HepG2 (cell line): ENCODE measurements at regions not wholly inside any gene's neighbourhood (a gene's known extent, or its start where the extent isn't known, plus 50 kb on each side); places are given as distances from the start of the nearest gene placed in this dataset.

Source experiments
- ATAC-seq: fragments of 200-7000 bp; cut with Tn5 transposase; 3 replicates; pipeline ENCODE4 v1.9.1; 2020; ENCODE audit warnings: mild to moderate bottlenecking, moderate library complexity
- BruUV-seq: library from RNA; stranded (reverse); fragments of 400-500 nt; replicated peaks from 2 replicates; lab custom pipeline; 2021; lab: Mats Ljungman, UMichigan
- CTCF ChIA-PET: fragments of 300-600 bp; formaldehyde crosslinking; extraction: SDS; loops from one replicate; lab custom pipeline; 2021; ENCODE audit warnings: low total read pairs, inconsistent platforms, low intra/inter-chr PET ratio; lab: Yijun Ruan, JAX
- POLR2A ChIA-PET: fragments of 350-600 bp; sonication (Branson Sonifier 250); formaldehyde crosslinking; loops from one replicate; lab custom pipeline; 2020; ENCODE audit warnings: antibody characterized with exemption, inconsistent platforms; lab: Yijun Ruan, JAX
- DNase-seq: peaks from one replicate; pipeline ENCODE4 v3.0.0-alpha.2; 2015; ENCODE audit warnings: low spot score
- FAIRE-seq: peaks from 3 replicates; lab custom pipeline; 2011; peaks lifted over from hg19 to GRCh38; lab: Jason Lieb, UNC
- H2AFZ ChIP-seq: one replicate; pipeline ENCODE4 v1.6.1; 2011; ENCODE audit warnings: low read length, inconsistent platforms
- H3K27ac ChIP-seq: fragments of 300-600 bp; 3 replicates; pipeline ENCODE4 v1.8.0; 2011; ENCODE audit warnings: mixed run types, mild to moderate bottlenecking, mixed read lengths, low read length, inconsistent platforms; ENCODE audit not compliant: insufficient read depth; ENCODE audit errors: extremely low read length
- H3K27me3 ChIP-seq, 2 experiments: fragments of 200-600 bp in 1 of 2; 2 replicates in 1 of 2; 3 replicates in 1 of 2; pipeline versions ENCODE4 v1.6.0 to v1.8.0; 2011; ENCODE audit warnings: low read length in 2 of 2, mild to moderate bottlenecking in 2 of 2, moderate library complexity in 2 of 2, inconsistent platforms in 1 of 2; ENCODE audit not compliant: insufficient read depth in 2 of 2, control insufficient read depth in 1 of 2
- H3K36me3 ChIP-seq, 2 experiments: fragments of 200-600 bp in 1 of 2; replicated peaks in 1 of 2; 2 replicates in 1 of 2; 3 replicates in 1 of 2; pipeline versions ENCODE4 v1.5.1 to v1.8.0; 2011; ENCODE audit warnings: low read length in 2 of 2, inconsistent platforms in 1 of 2; ENCODE audit not compliant: insufficient read depth in 2 of 2, control insufficient read depth in 1 of 2
- H3K4me1 ChIP-seq: 2 replicates; pipeline ENCODE4 v1.5.1; 2012; ENCODE audit warnings: low read length, inconsistent platforms; ENCODE audit not compliant: insufficient read depth
- H3K4me2 ChIP-seq: 2 replicates; pipeline ENCODE4 v1.6.0; 2011; ENCODE audit warnings: low read depth, low read length, inconsistent platforms
- H3K4me3 ChIP-seq, 3 experiments: fragments of 200-600 bp in 1 of 3; sonication (generic), shearing (Covaris generic) in 1 of 3; replicated peaks in 1 of 3; 2 replicates each; pipeline ENCODE4 v1.5.1; 2011 to 2016; ENCODE audit warnings: low read length in 3 of 3, inconsistent platforms in 2 of 3, low read depth in 2 of 3, mild to moderate bottlenecking in 2 of 3, control low read depth in 1 of 3, mixed read lengths in 1 of 3; ENCODE audit not compliant: insufficient read depth in 1 of 3
- H3K79me2 ChIP-seq: one replicate; pipeline ENCODE4 v1.6.1; 2011; ENCODE audit warnings: low read length, inconsistent platforms; ENCODE audit not compliant: insufficient read depth
- H3K9ac ChIP-seq: 2 replicates; pipeline ENCODE4 v1.6.0; 2011; ENCODE audit warnings: mild to moderate bottlenecking, low read depth, low read length, inconsistent platforms; ENCODE audit not compliant: insufficient read depth
- H3K9me3 ChIP-seq: 2 replicates; pipeline ENCODE4 v1.5.1; 2012; ENCODE audit warnings: mild to moderate bottlenecking, low read length
- H4K20me1 ChIP-seq: 2 replicates; pipeline ENCODE4 v1.6.0; 2011; ENCODE audit warnings: inconsistent platforms, mild to moderate bottlenecking, low read length, moderate library complexity; ENCODE audit not compliant: insufficient read depth
- ATAD3A ChIP-seq: sonication (generic); formaldehyde crosslinking; IDR thresholded peaks from 2 replicates; pipeline ENCODE4 v1.4.0; 2020; ENCODE audit warnings: missing genetic modification reagents
- CBX5 ChIP-seq: sonication (generic); formaldehyde crosslinking; IDR thresholded peaks from 2 replicates; pipeline ENCODE4 v1.4.0; 2020; ENCODE audit warnings: missing genetic modification reagents, borderline replicate concordance
- CEBPB ChIP-seq: IDR thresholded peaks from 2 replicates; pipeline ENCODE4 v1.6.1; 2011; ENCODE audit warnings: low read depth, low read length, improper control_type of control experiment, borderline replicate concordance
- FOXA1 ChIP-seq, 2 experiments: fragments of 450-650 bp in 1 of 2; sonication (generic) in 1 of 2; formaldehyde crosslinking in 1 of 2; IDR thresholded peaks; 2 replicates each; pipeline versions ENCODE4 v1.4.0 to v1.6.1; 2016 to 2020; ENCODE audit warnings: missing genetic modification reagents in 1 of 2
- ONECUT2 ChIP-seq: sonication (generic); formaldehyde crosslinking; IDR thresholded peaks from 2 replicates; pipeline ENCODE4 v1.4.0; 2020; ENCODE audit warnings: missing genetic modification reagents
- RARG ChIP-seq: sonication (generic); formaldehyde crosslinking; IDR thresholded peaks from 2 replicates; pipeline ENCODE4 v1.4.0; 2020; ENCODE audit warnings: low read depth, mild to moderate bottlenecking, missing genetic modification reagents
- TRIM22 ChIP-seq: fragments of 450-650 bp; IDR thresholded peaks from 2 replicates; pipeline ENCODE4 v1.6.1; 2017
- ZBTB44 ChIP-seq: sonication (generic); formaldehyde crosslinking; IDR thresholded peaks from 2 replicates; pipeline ENCODE4 v1.4.0; 2020; ENCODE audit warnings: missing genetic modification reagents
- ZNF143 ChIP-seq: sonication (generic); formaldehyde crosslinking; IDR thresholded peaks from 2 replicates; pipeline ENCODE4 v1.4.0; 2020; ENCODE audit warnings: missing genetic modification reagents
- ZNF224 ChIP-seq: sonication (generic); formaldehyde crosslinking; IDR thresholded peaks from 2 replicates; pipeline ENCODE4 v1.5.0; 2020; ENCODE audit warnings: mild to moderate bottlenecking, missing genetic modification reagents
- ZNF484 ChIP-seq: sonication (generic); formaldehyde crosslinking; IDR thresholded peaks from 2 replicates; pipeline ENCODE4 v1.5.1; 2020; ENCODE audit warnings: mild to moderate bottlenecking, low read depth, missing genetic modification reagents, borderline replicate concordance
- ZNF572 ChIP-seq: sonication (generic); formaldehyde crosslinking; IDR thresholded peaks from 2 replicates; pipeline ENCODE4 v1.5.1; 2020; ENCODE audit warnings: mild to moderate bottlenecking, missing genetic modification reagents
- whole genome bisulfite sequencing: methylation state at CpG from one replicate; pipeline ENCODE4 v1.1.6; 2017; ENCODE audit warnings: low lambda C conversion rate; 5-methylcytosine and 5-hydroxymethylcytosine counted together
- in situ Hi-C: cut with HindIII; loops from 2 replicates; pipeline ENCODE4 v1.10.0; 2017; ENCODE audit warnings: low pct_unique_long_range_greater_than_20kb; ENCODE audit not compliant: extremely low pct_ligation_motif_present
- intact Hi-C: fragments of 100-400 bp; cut with micrococcal nuclease; formaldehyde crosslinking; loops from one replicate; pipeline ENCODE4 v1.10.0; 2022; ENCODE audit not compliant: unreplicated experiment
- TF ChIP-seq, protein P1 (sequence below): sonication (generic); formaldehyde crosslinking; IDR thresholded peaks from 2 replicates; pipeline ENCODE4 v1.4.0; 2020; ENCODE audit warnings: missing genetic modification reagents
- TF ChIP-seq, protein P2 (sequence below): sonication (generic); formaldehyde crosslinking; IDR thresholded peaks from 2 replicates; pipeline ENCODE4 v1.5.0; 2020; ENCODE audit warnings: missing genetic modification reagents
- TF ChIP-seq, protein P3 (sequence below): sonication (generic); formaldehyde crosslinking; IDR thresholded peaks from 2 replicates; pipeline ENCODE4 v1.4.0; 2020; ENCODE audit warnings: missing genetic modification reagents
- TF ChIP-seq, protein P4 (sequence below), 2 experiments: fragments of 450-650 bp in 1 of 2; sonication (generic) in 1 of 2; formaldehyde crosslinking; IDR thresholded peaks; 2 replicates each; pipeline versions ENCODE4 v1.5.0 to v1.8.0; 2020 to 2022; ENCODE audit warnings: mild to moderate bottlenecking in 1 of 2, missing genetic modification reagents in 1 of 2

DNA sequence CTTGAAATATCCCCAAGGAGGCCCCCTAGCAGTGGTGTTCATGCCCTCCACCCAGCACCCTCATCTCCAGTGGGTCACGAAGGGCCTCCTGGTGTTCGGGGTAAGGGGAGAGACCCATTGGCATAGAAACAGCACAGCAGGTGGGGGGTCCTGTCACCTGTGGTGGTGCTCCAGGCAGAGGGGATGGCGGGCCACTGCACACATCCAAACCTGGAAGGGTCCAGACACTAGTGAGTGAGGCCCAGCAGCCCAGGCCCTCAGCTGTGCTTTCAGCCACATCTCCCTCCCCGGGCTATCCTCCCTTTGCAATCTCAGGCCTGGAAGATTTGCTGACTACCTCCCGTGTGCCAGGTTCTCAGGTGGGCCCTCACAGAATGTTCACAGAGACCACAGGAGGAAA is 59.4 kb upstream of the LYVE1 start (continued):
- TF ChIP-seq, protein P1, sequence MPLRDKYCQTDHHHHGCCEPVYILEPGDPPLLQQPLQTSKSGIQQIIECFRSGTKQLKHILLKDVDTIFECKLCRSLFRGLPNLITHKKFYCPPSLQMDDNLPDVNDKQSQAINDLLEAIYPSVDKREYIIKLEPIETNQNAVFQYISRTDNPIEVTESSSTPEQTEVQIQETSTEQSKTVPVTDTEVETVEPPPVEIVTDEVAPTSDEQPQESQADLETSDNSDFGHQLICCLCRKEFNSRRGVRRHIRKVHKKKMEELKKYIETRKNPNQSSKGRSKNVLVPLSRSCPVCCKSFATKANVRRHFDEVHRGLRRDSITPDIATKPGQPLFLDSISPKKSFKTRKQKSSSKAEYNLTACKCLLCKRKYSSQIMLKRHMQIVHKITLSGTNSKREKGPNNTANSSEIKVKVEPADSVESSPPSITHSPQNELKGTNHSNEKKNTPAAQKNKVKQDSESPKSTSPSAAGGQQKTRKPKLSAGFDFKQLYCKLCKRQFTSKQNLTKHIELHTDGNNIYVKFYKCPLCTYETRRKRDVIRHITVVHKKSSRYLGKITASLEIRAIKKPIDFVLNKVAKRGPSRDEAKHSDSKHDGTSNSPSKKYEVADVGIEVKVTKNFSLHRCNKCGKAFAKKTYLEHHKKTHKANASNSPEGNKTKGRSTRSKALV (CRISPR knock-in tag) = no peak

DNA sequence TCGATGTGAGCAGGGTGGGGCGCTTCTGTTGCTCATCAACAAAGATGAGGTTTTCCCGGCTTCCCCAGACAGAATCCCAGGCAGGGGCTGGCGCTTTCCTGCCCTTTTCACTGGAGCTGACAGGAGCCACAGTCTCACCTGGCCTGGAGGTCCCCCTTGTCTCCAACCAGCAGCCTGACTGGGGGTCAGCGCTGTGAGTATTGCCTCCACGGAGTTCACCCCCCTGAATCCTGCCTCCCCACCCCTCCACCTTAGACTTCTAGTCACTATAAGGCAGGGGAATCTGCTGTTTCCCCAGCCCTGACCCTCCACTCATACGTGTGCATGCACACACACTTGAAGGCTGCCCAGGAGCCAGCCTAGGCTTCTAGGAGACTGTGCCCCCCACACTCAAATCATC is 58.8 kb upstream of the LYVE1 start:
- H3K9ac ChIP-seq = no peak overlapping the region
- no peaks in the 10 kb centered on the region for H3K4me1 ChIP-seq
- H3K27me3 ChIP-seq = peaks cover 11 to 34% of the 10 kb centered on the region in 2 experiments

More for the DNA sequence above, 58.8 kb upstream of the LYVE1 start:
- no peak overlapping the region for H3K27ac ChIP-seq
- no peak for DNase-seq
- no peaks in the 10 kb centered on the region for H3K9me3 ChIP-seq
- BruUV-seq = no TSS peak
- TF ChIP-seq RARG = no peak
- no peak for TF ChIP-seq ZBTB44
- no peak for TF ChIP-seq FOXA1 (IDR thresholded peaks at IDR 0.05)
- TF ChIP-seq FOXA1 (CRISPR knock-in tag; IDR thresholded peaks at IDR 0.05) = no peak
- TF ChIP-seq ATAD3A (CRISPR knock-in tag) = no peak
- TF ChIP-seq, protein P2, sequence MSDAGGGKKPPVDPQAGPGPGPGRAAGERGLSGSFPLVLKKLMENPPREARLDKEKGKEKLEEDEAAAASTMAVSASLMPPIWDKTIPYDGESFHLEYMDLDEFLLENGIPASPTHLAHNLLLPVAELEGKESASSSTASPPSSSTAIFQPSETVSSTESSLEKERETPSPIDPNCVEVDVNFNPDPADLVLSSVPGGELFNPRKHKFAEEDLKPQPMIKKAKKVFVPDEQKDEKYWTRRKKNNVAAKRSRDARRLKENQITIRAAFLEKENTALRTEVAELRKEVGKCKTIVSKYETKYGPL (CRISPR knock-in tag) = no peak
- TF ChIP-seq ZNF143 (CRISPR knock-in tag) = no peak
- no peak for TF ChIP-seq ZNF484 (CRISPR knock-in tag)
- TF ChIP-seq, protein P3, sequence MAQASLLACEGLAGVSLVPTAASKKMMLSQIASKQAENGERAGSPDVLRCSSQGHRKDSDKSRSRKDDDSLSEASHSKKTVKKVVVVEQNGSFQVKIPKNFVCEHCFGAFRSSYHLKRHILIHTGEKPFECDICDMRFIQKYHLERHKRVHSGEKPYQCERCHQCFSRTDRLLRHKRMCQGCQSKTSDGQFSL (CRISPR knock-in tag) = no peak
- no peak for TF ChIP-seq TRIM22
- TF ChIP-seq, protein P4, sequence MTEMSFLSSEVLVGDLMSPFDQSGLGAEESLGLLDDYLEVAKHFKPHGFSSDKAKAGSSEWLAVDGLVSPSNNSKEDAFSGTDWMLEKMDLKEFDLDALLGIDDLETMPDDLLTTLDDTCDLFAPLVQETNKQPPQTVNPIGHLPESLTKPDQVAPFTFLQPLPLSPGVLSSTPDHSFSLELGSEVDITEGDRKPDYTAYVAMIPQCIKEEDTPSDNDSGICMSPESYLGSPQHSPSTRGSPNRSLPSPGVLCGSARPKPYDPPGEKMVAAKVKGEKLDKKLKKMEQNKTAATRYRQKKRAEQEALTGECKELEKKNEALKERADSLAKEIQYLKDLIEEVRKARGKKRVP (CRISPR knock-in tag; IDR thresholded peaks at IDR 0.05) = no peak
- TF ChIP-seq ONECUT2 (CRISPR knock-in tag) = no peak
- TF ChIP-seq CEBPB = no peak
- TF ChIP-seq ZNF224 (CRISPR knock-in tag) = no peak
- TF ChIP-seq CBX5 (CRISPR knock-in tag) = no peak
- no peak for TF ChIP-seq ZNF572
- TF ChIP-seq, all 625 proteins: peak for 0
- no peaks in the 10 kb centered on the region for H4K20me1 ChIP-seq
- ATAC-seq (no peak), FAIRE-seq (no peak)
- WGBS = 34% methylated on average over 3 of the region's 7 CpGs
- POLR2A ChIA-PET = no interaction called here
- in situ Hi-C loops (loop anchor here (10.0 kb wide), 1 partner anchor 222 kb away; no protein-coding TSS in a partner anchor), intact Hi-C loops (no loop called here)
- CTCF ChIA-PET = no interaction called here
- no peak overlapping the region for H3K4me2 ChIP-seq
- no peak overlapping the region for H2AFZ ChIP-seq
- H3K79me2 ChIP-seq = no peaks in the 10 kb centered on the region
- no peaks in the 10 kb centered on the region for H3K36me3 ChIP-seq
- no peak overlapping the region for H3K4me3 ChIP-seq
